PC-3 (cell line): ENCODE measurements at regions not wholly inside any gene's neighbourhood (a gene's known extent, or its start where the extent isn't known, plus 50 kb on each side); places are given as distances from the start of the nearest gene placed in this dataset.

Experiments used
- ATAC-seq: fragments of 200-7000 bp; cut with Tn5 transposase; 2 replicates; pipeline ENCODE4 v1.9.1; 2020; ENCODE audit warnings: mild to moderate bottlenecking, moderate library complexity
- BruUV-seq: library from RNA; stranded (reverse); fragments of 400-500 nt; replicated peaks from 2 replicates; lab custom pipeline; 2021; lab: Mats Ljungman, UMichigan
- CTCF ChIA-PET: fragments of 300-600 bp; sonication (Branson Sonifier 250); formaldehyde crosslinking; loops from one replicate; lab custom pipeline; 2022; ENCODE audit warnings: antibody characterized with exemption; lab: Charles Lee
- POLR2A ChIA-PET: fragments of 300-600 bp; sonication (Branson Sonifier 250); formaldehyde crosslinking; loops from one replicate; lab custom pipeline; 2022; ENCODE audit warnings: antibody characterized with exemption; ENCODE audit not compliant: unreplicated experiment; lab: Charles Lee
- DNase-seq: peaks from one replicate; pipeline ENCODE4 v3.0.0-alpha.2; 2015
- H2AFZ ChIP-seq: fragments of 300-600 bp; sonication (generic); 2 replicates; pipeline ENCODE4 v1.6.0; 2016; ENCODE audit warnings: antibody characterized with exemption, low read length
- H3F3A ChIP-seq: fragments of 300-600 bp; sonication (generic); one replicate; pipeline ENCODE4 v1.6.0; 2017; ENCODE audit warnings: antibody characterized with exemption, low read length, control low read depth, mild to moderate bottlenecking; ENCODE audit not compliant: unreplicated experiment
- H3K27ac ChIP-seq: fragments of 300-600 bp; sonication (generic); 2 replicates; pipeline ENCODE4 v1.5.1; 2016; ENCODE audit warnings: mild to moderate bottlenecking, low read length
- H3K27me3 ChIP-seq: fragments of 300-600 bp; sonication (generic); 2 replicates; pipeline ENCODE4 v1.6.1; 2016; ENCODE audit warnings: low read length, mixed read lengths
- H3K36me3 ChIP-seq: fragments of 300-600 bp; sonication (generic); 2 replicates; pipeline ENCODE4 v1.6.1; 2016; ENCODE audit warnings: low read depth, mixed run types, low read length, mixed read lengths
- H3K4me1 ChIP-seq: fragments of 300-600 bp; sonication (generic); 2 replicates; pipeline ENCODE4 v1.5.1; 2016; ENCODE audit warnings: low read length; ENCODE audit not compliant: insufficient read depth
- H3K4me2 ChIP-seq: fragments of 300-600 bp; sonication (generic); 2 replicates; pipeline ENCODE4 v1.6.0; 2016; ENCODE audit warnings: low read length
- H3K4me3 ChIP-seq: fragments of 300-600 bp; sonication (generic); 2 replicates; pipeline ENCODE4 v1.5.1; 2016; ENCODE audit warnings: mild to moderate bottlenecking, low read length, mixed read lengths
- H3K79me2 ChIP-seq: fragments of 300-600 bp; sonication (generic); 2 replicates; pipeline ENCODE4 v1.6.1; 2017; ENCODE audit warnings: low read length, mixed read lengths
- H3K9ac ChIP-seq: fragments of 300-600 bp; sonication (generic); 2 replicates; pipeline ENCODE4 v1.6.0; 2016; ENCODE audit warnings: mild to moderate bottlenecking, low read length
- H3K9me2 ChIP-seq: fragments of 300-600 bp; sonication (generic); replicated peaks from 2 replicates; pipeline ENCODE4 v1.6.1; 2016; ENCODE audit warnings: mixed run types, low read length, mixed read lengths
- H3K9me3 ChIP-seq: fragments of 300-600 bp; sonication (generic); 2 replicates; pipeline ENCODE4 v1.6.1; 2016; ENCODE audit warnings: low read length, mixed read lengths
- H4K20me1 ChIP-seq: fragments of 300-600 bp; sonication (generic); 2 replicates; pipeline ENCODE4 v1.6.1; 2016; ENCODE audit warnings: low read length, mixed read lengths
- CTCF ChIP-seq: fragments of 300-600 bp; sonication (generic); conservative IDR thresholded peaks from 2 replicates; pipeline ENCODE4 v1.5.1; 2017; ENCODE audit warnings: antibody characterized with exemption, low read depth, mild to moderate bottlenecking, low read length
- EZH2 ChIP-seq: fragments of 300-600 bp; sonication (generic); IDR thresholded peaks from one replicate; pipeline ENCODE4 v1.6.1; 2017; ENCODE audit warnings: antibody characterized with exemption, mild to moderate bottlenecking, low read length; ENCODE audit not compliant: unreplicated experiment
- EZH2phosphoT487 ChIP-seq: fragments of 300-600 bp; sonication (generic); IDR thresholded peaks from 2 replicates; pipeline ENCODE4 v1.6.1; 2018; ENCODE audit warnings: mild to moderate bottlenecking, antibody characterized with exemption, low read length, borderline replicate concordance
- intact Hi-C: fragments of 100-400 bp; cut with micrococcal nuclease; formaldehyde crosslinking; loops from 2 replicates; pipeline ENCODE4 v1.9.0; 2023

DNA sequence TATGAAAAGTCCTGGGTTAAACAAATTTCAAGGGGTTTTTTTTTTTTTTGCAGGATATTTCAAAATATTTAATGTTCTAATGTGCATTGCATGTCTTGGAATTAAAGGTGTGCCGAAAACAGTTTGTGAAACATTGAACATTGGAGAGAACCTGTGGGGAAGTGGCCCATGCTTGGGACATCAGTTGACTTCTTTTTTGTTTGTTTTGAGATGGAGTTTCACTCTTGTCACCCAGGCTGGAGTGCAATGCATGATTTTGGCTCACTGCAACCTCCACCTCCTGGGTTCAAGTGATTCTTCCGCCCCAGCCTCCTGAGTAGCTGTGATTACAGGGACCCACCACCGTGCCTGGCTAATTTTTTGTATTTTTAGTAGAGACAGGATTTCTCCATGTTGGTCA, 71.0 kb upstream of the RAPH1 start:
- H3K79me2 ChIP-seq = no peaks in the 10 kb centered on the region
- no peaks in the 10 kb centered on the region for H3K9me3 ChIP-seq
- H3K36me3 ChIP-seq = no peaks in the 10 kb centered on the region
- intact Hi-C loops = no loop called here
- no peaks in the 10 kb centered on the region for H3K4me1 ChIP-seq
- ChIA-PET CTCF (interaction anchor here (0.6 kb wide), 1 partner anchor 336 kb away, joined by 4 read pairs; no protein-coding TSS in a partner anchor), POLR2A (no interaction called here)
- ATAC-seq (no peak), DNase-seq (no peak)
- no peaks in the 10 kb centered on the region for H3F3A ChIP-seq
- TF ChIP-seq EZH2 (no peak), CTCF (no peak), EZH2phosphoT487 (no peak)
- BruUV-seq = no TSS peak
- no peak overlapping the region for H3K4me3 ChIP-seq
- no peak overlapping the region for H3K27ac ChIP-seq
- no peak overlapping the region for H2AFZ ChIP-seq
- H3K9me2 ChIP-seq = no peaks in the 10 kb centered on the region
- no peak overlapping the region for H3K4me2 ChIP-seq
- H4K20me1 ChIP-seq = no peaks in the 10 kb centered on the region
- no peak overlapping the region for H3K9ac ChIP-seq
- H3K27me3 ChIP-seq = no peaks in the 10 kb centered on the region

- BruUV-seq = no TSS peak
- no peaks in the 10 kb centered on the region for H4K20me1 ChIP-seq
- H3K79me2 ChIP-seq = no peaks in the 10 kb centered on the region
- ChIA-PET CTCF (no interaction called here), POLR2A (no interaction called here)
- DNase-seq (no peak), ATAC-seq (no peak)
- H2AFZ ChIP-seq = no peak overlapping the region
- H3K36me3 ChIP-seq = no peaks in the 10 kb centered on the region
- no peaks in the 10 kb centered on the region for H3K4me1 ChIP-seq
- no peak overlapping the region for H3K27ac ChIP-seq
- H3K9me2 ChIP-seq = no peaks in the 10 kb centered on the region
- intact Hi-C loops = no loop called here
- no peak overlapping the region for H3K4me2 ChIP-seq
- no peaks in the 10 kb centered on the region for H3K27me3 ChIP-seq
- H3K9me3 ChIP-seq = no peaks in the 10 kb centered on the region
- no peaks in the 10 kb centered on the region for H3F3A ChIP-seq
- no peak overlapping the region for H3K4me3 ChIP-seq
- TF ChIP-seq EZH2 (no peak), EZH2phosphoT487 (no peak), CTCF (no peak)
- no peak overlapping the region for H3K9ac ChIP-seq
These were observed 75.5 kb upstream of the RAPH1 start for GRCh38 chr2:203610558-203610957.

DNA sequence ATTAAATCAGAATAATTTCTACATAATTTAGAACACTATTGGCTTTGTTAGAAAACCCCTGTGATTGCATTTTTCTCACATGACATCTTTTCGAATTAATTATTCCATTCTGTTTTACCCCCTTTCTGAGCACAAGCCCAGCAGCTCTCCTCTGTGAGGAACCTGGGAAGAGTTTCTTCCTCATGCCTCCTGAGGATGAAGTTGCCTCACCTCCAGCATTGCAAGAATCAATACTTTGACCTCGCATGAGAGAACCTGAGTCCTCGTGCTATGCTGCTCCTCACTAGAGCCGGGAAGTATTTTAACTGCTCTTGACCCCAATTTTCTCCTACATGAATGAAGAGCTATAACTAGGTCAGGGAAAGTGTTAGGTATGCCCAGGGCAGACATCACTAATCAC, 77.1 kb upstream of the RAPH1 start:
- Histone ChIP-seq H3K27ac (no peak overlapping the region), H3F3A (no peaks in the 10 kb centered on the region), H3K27me3 (no peaks in the 10 kb centered on the region), H3K9me3 (no peaks in the 10 kb centered on the region), H4K20me1 (no peaks in the 10 kb centered on the region), H3K4me2 (no peak overlapping the region), H3K79me2 (no peaks in the 10 kb centered on the region), H3K9me2 (no peaks in the 10 kb centered on the region), H3K9ac (no peak overlapping the region), H3K4me3 (no peak overlapping the region), H2AFZ (no peak overlapping the region), H3K36me3 (no peaks in the 10 kb centered on the region), H3K4me1 (no peaks in the 10 kb centered on the region)
- ATAC-seq = no peak
- TF ChIP-seq EZH2 = no peak
- TF ChIP-seq EZH2phosphoT487 = no peak
- no peak for TF ChIP-seq CTCF
- no peak for DNase-seq
- ChIA-PET POLR2A (no interaction called here), CTCF (no interaction called here)
- intact Hi-C loops = no loop called here
- no TSS peak for BruUV-seq
